ENCODE measurements at regions not wholly inside any gene's neighbourhood (a gene's known extent, or its start where the extent isn't known, plus 50 kb on each side); places are given as distances from the start of the nearest gene placed in this dataset.
"Not testable (repeated sequence)": the region's sequence is repeated elsewhere in the genome, so short reads cannot be mapped to it uniquely, and the experiment has no call there.

DNA sequence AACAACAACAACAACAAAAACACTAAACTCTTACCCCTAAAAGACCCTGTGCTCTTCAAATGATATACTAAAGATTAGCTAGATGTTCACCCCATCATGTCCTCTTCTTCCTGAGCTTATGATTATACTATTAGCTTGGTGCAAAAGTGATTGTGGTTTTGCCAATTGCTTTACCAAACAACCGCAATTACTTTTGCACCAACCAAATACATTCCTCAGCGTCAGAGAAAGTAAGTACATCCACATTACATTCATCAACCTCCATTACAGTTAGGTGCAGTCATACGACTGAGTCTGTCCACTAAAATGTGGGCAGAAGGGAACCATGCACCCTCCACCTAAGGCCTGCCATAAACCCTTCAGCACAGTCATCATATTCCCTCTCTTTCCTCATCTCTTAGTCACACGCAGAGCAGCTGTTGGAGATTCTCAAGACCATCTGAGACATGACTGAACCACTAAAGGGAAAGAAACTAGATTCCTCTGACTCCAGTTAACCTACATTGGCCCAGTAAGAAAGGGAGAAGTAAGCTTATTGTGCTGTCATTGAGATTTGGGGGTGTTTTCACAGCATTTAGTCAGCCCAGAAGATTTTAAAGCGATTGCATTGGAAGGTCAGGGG, 181.6 kb upstream of the TLE4 start:
- in situ Hi-C loops (cut with HindIII; ENCODE audit: low sequenced_read_pairs): no loop called here

DNA sequence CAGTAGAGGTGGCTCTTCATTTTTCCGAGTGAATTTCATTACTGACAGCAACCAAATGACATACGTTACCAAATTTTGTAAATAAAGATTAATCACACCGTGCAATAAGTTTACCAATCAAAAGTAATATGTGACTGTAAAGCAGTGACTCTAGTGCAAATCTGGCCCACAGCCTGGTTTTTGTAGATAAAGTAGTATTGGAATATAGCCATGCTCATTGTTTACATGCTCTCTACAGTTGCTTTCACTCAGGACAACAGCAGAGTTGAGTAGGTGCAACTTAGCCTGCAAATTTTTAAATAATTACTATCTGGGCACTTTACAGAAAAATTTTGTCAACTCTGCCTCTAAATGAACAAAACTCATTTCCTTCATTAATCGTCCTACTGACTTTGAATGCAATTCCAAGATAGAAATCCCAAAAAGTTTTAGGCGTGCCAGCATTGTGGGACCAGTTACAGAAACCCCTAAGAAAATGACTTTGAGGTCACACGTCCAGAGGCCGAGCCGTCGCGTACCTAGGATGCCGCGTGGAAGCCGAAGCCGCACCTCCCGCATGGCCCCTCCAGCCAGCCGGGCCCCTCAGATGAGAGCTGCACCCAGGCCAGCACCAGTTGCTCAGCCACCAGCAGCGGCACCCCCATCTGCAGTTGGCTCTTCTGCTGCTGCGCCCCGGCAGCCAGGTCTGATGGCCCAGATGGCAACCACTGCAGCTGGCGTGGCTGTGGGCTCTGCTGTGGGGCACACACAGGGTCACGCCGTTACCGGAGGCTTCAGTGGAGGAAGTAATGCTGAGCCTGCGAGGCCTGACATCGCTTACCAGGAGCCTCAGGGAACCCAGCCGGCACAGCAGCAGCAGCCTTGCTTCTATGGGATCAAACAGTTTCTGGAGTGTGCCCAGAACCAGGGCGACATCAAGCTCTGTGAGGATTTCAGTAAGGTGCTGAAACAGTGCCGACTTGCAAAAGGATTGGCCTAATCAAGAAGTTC, 180.7 kb upstream of the TLE4 start:
- in situ Hi-C loops (cut with HindIII; ENCODE audit: low sequenced_read_pairs): no loop called here

DNA sequence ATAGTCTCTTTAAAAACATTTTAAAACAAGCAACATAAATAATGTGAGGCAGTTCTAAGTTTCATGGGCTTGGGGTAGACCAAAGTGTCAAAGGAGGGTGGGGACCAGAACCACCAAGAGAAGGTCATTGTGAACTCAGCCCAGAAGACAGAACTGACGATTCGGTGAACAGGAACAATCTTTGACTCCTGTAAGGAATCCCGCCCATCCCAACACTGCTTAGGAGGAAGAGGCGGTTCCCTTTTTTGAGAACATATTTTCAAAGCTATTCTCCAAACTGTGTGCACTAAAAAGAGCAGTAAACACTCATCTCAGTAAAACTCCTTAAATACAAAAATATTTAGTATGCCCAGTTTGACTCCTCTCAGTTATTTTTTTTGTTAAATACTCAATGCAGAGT, 176.5 kb upstream of the TLE4 start:
- in situ Hi-C loops (cut with HindIII; ENCODE audit: low sequenced_read_pairs): no loop called here

DNA sequence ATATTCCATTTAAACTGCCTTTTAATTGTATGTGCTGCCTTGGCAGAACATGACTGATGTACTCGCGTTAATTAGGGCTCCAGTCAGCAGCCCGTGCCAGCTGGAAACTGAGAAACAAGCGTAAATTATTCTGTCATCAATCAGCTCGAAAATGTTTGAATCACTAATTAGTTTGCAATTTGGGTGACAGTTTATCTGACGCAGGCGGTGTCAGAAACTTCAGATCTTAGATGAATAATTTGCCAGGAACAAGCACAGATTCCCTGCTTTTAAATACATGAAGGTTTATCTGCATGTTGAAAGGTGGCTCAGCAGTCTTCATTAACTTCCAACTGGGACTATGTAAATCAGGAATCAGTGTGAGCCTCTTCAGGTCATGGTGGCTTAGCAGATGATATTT, 176.0 kb upstream of the TLE4 start:
- in situ Hi-C loops (cut with HindIII; ENCODE audit: low sequenced_read_pairs): no loop called here

DNA sequence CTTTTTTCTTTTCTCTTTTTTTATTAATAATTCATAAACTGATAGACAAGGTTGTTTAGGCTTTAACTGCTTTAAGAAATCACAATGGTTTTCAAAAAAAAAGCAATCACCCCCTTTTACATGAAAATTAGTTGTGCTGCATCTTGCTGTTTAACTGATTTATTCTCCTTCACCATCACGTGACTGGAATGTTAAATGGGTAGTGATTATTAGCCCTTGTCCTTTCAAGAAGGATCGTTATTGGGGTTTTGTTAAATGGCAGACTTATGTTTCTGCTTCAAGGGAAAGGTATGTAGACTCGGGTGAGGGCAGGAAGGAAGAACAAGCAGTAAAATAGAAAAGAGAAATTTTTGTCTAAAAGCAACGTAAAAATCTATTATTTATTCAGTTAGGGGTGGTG, 175.6 kb upstream of the TLE4 start:
- in situ Hi-C loops (cut with HindIII; ENCODE audit: low sequenced_read_pairs): no loop called here

DNA sequence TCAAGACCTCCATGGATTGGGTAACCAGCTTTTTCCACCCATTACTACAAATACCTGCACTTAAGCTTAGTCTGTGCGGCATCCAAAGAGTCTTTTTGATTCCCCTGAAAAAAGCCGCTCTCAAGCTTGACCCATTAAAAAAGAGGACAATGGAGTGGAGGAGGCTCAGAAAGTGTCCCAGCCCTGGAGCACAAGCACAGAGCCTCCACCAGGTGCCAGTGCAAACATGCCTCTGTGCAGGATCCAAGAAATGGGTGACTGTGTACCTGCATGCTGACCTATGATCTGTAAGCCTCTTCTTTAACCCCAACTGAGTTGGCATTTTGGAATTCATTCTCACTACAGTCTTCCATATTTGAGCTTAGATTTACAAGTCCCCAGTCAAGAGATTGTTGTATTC, 168.3 kb upstream of the TLE4 start:
- in situ Hi-C loops (cut with HindIII; ENCODE audit: low sequenced_read_pairs): no loop called here

DNA sequence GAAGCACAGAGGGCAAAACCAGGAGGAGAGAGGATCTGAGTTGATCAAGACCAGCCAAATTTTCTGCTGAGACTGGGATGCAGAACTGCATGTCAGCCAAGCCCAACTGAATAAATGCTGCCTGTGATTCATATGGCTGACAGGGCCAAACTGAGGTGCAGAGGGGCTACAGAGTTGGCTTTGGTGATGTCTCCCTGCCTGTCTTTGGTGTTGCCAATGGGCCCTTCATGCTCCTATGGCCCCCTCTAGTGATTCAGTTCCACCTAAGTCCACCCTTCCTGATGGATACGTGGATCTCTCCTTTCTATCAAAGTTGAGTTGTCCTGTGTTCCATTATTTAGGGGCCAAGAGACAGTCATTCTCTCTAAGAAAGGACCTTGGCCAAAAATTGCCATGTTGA, 163.6 kb upstream of the TLE4 start:
- in situ Hi-C loops (cut with HindIII; ENCODE audit: low sequenced_read_pairs): no loop called here

DNA sequence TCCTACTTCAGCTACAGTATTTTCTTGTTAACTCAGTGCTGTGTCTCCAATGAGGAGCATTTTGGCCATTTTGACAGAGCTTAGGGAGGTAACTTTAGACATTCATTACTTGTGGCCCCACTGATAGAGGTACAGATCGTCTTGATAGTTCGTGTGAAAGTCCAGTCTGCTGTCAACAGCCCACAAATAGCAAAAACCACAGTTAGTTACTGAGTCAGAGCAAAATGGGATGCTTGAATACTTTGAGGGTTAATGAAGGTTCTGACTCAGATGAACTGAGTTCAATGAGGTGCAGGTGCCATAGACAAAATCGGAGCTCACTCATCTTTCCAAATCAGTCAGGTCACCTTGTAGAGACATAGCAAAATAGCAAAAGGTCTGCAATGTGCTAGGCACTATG, 163.1 kb upstream of the TLE4 start:
- in situ Hi-C loops (cut with HindIII; ENCODE audit: low sequenced_read_pairs): no loop called here

DNA sequence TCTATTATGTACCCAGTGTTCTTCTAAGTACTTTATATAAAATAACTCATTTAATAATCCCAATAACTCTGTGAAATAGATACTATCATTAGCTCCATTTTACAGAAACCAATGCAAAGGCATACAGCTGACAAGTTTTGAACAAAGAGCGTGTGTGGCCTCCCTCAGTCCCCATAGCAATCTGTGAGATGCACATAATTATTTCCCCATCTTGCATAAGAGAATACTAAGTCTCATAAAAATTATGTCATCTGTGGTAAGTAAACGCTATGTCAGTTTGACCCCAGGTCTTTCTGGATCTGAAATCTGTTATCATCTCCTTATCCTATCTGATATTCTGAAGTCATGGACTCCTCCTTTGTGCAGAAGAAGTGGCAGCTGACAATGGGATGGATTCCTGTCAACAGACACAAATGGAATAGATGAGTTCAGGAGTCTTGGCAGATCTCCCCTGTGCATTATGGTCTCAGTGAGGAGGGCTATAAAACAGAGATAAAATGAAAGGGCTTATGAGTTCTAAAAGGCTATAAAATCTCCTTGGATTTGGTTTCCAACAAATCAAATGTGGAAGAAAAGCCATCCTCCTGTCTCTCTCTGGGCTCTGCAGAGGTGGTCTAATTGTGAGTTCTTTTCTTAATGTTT, 162.5 kb upstream of the TLE4 start:
- in situ Hi-C loops (cut with HindIII; ENCODE audit: low sequenced_read_pairs): no loop called here

DNA sequence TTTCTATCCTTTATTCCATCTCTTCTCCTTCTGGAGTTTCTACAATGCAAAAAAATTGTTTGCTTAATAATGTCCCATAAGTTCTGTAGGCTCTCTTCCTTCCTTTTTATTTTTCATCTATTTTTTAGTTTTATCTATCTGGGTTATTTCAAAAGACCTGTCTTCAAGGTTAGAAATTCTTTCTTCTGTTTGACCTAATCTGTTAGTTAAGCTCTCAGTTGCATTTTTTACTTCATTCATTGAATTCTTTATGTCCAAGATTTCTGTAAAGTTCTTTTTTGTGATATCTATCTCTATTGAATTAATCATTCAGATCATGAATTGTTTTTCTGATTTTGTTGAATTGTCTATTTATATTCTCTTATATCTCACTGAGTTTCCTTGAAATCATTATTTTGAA, 145.9 kb upstream of the TLE4 start:
- in situ Hi-C loops (cut with HindIII; ENCODE audit: low sequenced_read_pairs): no loop called here

DNA sequence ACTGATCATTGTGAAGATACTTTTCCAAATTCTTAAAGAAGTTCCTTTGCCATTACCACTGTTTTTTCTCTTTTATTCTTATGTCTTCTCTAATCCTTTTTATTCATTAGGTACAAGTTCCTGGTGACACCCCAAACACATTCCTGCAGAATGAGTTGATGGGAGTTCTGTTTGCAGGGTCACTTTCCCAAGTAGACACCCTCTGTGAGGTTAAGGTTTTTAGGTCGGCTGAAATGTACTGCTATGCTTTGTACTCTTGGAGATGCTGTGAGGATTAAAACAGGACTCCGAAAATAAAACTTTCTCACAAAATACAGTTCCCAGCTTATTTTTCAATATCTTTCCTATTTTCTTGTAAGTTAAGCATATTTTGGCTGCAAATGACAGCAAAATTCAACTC, 143.3 kb upstream of the TLE4 start:
- in situ Hi-C loops (cut with HindIII; ENCODE audit: low sequenced_read_pairs): no loop called here

DNA sequence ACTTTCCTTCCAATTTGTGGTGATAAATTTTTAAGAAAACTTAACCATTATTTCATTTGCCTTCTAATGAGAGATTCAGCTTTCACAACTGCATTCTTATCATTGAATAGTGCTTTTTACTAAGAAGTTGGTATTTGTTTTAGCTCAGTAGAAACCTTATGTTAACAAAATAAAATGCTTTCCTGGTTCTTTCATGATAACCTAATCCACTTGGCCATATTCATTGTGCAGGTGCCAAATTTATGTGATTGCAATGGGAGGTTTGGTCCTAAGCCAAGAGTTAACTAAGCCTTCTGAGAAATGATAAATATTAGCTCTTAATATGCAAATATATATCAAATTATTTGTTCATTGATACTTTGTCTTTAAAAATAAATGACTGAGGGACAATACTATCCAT, 141.1 kb upstream of the TLE4 start:
- in situ Hi-C loops (cut with HindIII; ENCODE audit: low sequenced_read_pairs): no loop called here

DNA sequence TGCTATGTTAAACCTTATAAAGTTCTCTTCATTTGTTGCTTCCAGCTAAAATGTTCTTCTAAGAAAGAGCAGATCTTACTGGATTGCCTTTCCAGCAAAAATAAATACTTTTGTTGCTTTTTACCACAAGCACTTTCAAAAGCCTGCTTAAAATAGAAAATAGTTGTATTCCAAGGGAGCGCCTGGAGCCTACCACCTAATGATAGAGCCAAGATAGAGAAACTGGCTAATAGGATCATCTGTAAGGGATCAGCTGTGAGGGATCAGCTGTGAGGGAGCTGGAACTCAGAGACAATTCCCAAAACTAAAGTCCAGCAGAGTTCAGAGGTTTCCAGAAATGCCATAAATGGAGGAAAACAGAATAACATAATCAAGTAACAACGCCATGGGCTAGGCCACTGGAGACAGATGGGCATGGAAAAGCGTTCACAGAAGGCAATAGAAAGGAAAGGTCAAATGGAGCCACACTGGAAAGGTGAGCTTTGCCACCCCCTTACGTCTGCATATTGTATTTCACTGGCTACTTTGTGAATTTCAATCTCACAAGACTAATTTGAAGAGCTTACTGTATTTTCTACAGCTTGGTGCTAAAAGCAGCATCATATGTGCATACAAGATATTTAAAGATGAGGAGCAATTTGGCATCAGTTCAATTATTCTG, 140.6 kb upstream of the TLE4 start:
- in situ Hi-C loops (cut with HindIII; ENCODE audit: low sequenced_read_pairs): no loop called here

DNA sequence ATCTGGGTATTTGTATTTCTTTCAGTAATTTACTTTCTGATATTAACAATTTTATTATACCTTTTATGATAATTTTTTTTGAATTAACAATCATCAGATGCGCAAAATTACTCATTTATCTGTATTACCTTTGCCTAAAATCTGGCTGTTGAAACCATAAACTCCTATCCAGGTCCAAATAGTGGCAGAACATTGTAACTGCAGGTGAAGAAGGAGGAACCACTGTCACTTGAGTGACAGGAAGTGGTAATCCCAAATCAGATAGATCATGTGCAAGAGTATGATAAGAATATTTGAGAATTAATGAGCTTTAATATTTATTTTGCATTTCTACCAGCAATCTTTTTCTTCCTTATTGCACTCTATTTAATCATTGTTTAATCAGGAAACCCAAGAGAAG, 139.3 kb upstream of the TLE4 start:
- in situ Hi-C loops (cut with HindIII; ENCODE audit: low sequenced_read_pairs): no loop called here

DNA sequence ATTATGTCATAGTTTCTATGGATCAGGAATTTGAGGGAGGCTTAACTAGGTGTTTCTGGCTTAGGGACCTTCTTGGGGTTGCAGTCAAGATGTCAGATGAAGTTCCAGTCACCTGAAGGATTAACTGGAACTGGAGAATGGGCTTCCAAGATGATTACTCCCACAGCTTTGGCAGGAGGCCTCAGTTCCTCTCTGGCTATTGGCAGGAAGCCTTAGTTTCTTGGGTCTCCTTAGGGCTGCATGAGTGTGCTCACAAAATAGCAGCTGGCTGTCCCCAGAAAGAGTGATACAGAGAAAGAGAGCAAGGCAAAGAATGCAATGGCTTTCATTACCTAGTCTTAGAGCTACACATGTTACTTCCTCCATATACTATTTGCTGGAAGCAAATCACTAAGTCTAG, 138.1 kb upstream of the TLE4 start:
- in situ Hi-C loops (cut with HindIII; ENCODE audit: low sequenced_read_pairs): no loop called here

DNA sequence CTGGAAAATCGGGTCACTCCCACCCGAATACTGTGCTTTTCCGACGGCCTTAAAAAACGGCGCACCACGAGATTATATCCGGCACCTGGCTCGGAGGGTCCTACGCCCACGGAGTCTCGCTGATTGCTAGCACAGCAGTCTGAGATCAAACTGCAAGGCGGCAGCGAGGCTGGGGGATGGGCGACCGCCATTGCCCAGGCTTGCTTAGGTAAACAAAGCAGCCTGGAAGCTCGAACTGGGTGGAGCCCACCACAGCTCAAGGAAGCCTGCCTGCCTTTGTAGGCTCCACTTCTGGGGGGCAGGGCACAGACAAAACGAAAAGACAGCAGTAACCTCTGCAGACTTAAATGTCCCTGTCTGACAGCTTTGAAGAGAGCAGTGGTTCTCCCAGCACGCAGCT, 132.5 kb upstream of the TLE4 start:
- in situ Hi-C loops (cut with HindIII; ENCODE audit: low sequenced_read_pairs): not testable (repeated sequence)

DNA sequence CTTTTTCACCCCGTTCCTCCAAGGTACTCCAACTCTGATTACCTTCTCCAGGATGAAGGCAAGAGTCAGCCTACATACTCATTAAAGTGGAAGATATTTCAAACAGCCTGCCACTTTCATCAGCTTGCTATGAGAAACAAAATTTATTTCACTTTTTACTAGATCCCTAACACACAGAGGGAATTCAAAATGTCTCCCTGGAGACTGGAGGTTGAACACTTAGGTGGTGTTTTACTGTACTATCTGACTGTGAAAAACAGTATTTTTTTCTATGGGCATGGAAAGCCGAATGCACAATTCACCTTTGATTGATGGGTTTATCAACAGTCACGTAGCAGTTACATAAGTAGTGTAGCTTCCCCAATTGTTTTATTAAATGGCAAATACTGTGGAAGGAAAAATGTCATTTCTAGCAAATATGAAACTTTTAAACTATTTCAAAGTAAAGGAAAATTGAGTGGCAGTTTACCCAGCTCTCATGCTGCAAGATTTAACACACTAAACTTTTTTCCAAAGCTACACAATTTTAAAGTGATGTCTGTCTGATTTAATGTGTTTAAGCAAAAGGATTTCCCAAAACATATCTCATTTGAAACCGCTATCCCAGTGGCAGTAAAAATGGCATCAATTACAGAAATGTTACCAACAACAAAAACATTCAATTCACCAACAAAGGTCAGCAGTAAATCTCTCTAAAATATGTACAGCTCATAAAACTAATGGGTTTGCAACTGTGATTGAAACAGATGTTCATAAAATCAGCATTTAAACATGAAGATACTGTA, 125.0 kb upstream of the TLE4 start:
- in situ Hi-C loops (cut with HindIII; ENCODE audit: low sequenced_read_pairs): no loop called here

DNA sequence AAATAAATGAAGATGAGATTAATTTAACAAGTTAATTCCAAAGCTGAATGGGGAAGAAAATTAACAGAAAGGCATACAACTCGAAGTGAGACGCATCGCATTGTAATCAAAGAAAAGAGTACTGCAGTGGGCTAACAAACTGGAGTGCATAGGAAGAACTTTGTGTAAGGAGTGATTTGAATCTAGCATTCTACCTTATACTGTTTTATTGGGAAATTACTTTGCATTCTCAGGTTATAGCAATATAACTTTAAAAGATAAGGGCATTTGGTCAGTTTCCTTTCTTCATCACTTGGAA, 124.5 kb upstream of the TLE4 start:
- in situ Hi-C loops (cut with HindIII; ENCODE audit: low sequenced_read_pairs): no loop called here

DNA sequence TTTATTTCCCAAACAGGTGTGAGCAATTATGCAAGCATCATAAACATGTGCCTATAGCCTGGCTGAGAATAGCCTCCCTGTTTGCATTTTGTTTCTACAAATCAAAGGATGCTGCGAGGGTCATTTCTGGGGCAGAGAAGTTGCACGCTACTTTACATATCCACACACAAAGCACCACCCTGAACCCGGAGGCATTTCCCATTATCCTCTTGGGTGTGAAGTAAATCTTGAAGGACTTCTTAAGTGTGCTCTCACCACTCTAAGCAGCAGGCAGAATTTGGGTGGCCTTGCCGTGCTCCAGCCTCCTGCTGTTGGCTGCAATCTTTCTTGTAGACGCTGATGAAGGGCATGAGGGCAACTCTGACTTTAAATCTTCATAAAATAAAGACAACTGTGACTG, 124.0 kb upstream of the TLE4 start:
- in situ Hi-C loops (cut with HindIII; ENCODE audit: low sequenced_read_pairs): no loop called here

DNA sequence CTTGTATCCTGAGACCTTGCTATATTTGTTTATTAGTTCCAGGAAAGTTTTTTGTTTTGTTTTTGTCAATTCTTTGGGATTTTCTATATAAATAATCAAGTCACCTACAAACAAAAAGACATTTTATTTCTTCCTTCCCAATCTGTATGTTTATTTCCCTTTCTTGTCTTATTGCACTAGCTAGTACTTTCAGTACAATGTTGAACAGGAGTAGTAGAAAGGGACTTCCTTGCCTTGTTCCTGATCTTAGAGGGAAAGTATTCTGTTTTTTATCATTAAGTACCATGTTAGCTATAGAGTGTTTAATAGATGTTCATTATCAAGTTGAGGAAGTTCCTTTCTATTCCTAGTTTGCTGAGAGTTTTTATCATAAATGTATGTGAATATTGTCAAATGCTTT, 119.5 kb upstream of the TLE4 start:
- in situ Hi-C loops (cut with HindIII; ENCODE audit: low sequenced_read_pairs): no loop called here

DNA sequence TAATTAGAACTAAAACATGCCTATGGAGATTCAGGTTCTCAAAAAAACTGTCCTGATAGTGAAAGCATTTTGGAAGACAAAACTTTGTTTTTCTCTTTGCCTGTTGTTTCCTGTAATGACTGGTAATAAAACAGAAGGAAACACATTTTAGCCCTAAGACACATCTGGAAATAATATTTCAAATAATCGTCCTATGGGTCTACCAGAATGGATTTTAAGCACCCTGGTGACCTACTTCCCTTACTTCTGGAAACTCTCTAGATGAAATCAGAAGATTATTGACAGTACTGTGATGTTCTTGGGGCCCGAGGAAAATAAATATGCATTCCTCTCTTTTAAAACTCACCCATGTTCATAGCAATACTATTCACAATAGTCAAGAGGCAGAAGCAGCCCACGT, 110.1 kb upstream of the TLE4 start:
- in situ Hi-C loops (cut with HindIII; ENCODE audit: low sequenced_read_pairs): no loop called here

Measured in endothelial cell of hepatic sinusoid (primary cell).